ENCODE measurements at regions not wholly inside any gene's neighbourhood (a gene's known extent, or its start where the extent isn't known, plus 50 kb on each side); places are given as distances from the start of the nearest gene placed in this dataset.

DNA sequence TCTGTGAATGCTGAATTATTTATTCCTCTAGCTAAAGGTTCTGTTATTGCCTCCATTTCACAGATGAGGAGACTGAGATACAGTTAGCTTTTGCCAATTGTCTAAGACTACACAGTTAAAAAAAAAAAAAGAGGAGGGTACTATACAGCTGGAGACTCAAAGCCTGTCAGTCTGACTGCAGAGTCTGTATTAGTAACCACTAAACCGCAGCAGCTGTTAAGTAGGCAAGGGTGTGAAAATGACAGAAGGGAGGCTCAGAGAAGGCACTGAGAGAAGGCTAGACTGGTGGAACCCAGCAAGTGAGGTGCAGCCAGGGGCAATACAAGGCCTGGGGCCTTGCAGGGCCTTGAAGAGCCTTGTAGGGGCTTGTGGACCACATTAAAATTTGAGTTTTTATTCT, 181.2 kb downstream of the CSNK2A3 start (continued):
- TF ChIP-seq, protein P1, sequence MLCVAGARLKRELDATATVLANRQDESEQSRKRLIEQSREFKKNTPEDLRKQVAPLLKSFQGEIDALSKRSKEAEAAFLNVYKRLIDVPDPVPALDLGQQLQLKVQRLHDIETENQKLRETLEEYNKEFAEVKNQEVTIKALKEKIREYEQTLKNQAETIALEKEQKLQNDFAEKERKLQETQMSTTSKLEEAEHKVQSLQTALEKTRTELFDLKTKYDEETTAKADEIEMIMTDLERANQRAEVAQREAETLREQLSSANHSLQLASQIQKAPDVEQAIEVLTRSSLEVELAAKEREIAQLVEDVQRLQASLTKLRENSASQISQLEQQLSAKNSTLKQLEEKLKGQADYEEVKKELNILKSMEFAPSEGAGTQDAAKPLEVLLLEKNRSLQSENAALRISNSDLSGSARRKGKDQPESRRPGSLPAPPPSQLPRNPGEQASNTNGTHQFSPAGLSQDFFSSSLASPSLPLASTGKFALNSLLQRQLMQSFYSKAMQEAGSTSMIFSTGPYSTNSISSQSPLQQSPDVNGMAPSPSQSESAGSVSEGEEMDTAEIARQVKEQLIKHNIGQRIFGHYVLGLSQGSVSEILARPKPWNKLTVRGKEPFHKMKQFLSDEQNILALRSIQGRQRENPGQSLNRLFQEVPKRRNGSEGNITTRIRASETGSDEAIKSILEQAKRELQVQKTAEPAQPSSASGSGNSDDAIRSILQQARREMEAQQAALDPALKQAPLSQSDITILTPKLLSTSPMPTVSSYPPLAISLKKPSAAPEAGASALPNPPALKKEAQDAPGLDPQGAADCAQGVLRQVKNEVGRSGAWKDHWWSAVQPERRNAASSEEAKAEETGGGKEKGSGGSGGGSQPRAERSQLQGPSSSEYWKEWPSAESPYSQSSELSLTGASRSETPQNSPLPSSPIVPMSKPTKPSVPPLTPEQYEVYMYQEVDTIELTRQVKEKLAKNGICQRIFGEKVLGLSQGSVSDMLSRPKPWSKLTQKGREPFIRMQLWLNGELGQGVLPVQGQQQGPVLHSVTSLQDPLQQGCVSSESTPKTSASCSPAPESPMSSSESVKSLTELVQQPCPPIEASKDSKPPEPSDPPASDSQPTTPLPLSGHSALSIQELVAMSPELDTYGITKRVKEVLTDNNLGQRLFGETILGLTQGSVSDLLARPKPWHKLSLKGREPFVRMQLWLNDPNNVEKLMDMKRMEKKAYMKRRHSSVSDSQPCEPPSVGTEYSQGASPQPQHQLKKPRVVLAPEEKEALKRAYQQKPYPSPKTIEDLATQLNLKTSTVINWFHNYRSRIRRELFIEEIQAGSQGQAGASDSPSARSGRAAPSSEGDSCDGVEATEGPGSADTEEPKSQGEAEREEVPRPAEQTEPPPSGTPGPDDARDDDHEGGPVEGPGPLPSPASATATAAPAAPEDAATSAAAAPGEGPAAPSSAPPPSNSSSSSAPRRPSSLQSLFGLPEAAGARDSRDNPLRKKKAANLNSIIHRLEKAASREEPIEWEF (IDR thresholded peaks at IDR 0.05; ENCODE audit: insufficient replicate concordance, low read depth, low read length): peak; percentile 19
- TF ChIP-seq TCF7 (IDR thresholded peaks at IDR 0.05; ENCODE audit: borderline replicate concordance) (no peak), PML (IDR thresholded peaks at IDR 0.05; ENCODE audit: low read length) (no peak), CHD1 (IDR thresholded peaks at IDR 0.05; ENCODE audit: low read depth, low read length) (no peak), SIX5 (IDR thresholded peaks at IDR 0.05; ENCODE audit: low read depth, low read length, severe bottlenecking) (no peak), FOXK2 (IDR thresholded peaks at IDR 0.05) (no peak), RAD51 (IDR thresholded peaks at IDR 0.05) (0 out of 2 replicates have a peak, but pooled peaks have one; percentile 19), SP1 (IDR thresholded peaks at IDR 0.05; ENCODE audit: low read depth, low read length) (no peak), NRF1 (conservative IDR thresholded peaks at IDR 0.05; ENCODE audit: low read depth, low read length) (no peak), SUZ12 (IDR thresholded peaks at IDR 0.05; ENCODE audit: unreplicated experiment) (no peak), KAT2A (conservative IDR thresholded peaks at IDR 0.05; ENCODE audit: control insufficient read depth, low read depth, low read length) (no peak), CHD4 (IDR thresholded peaks at IDR 0.05) (no peak), SREBF2 (IDR thresholded peaks at IDR 0.05; ENCODE audit: low read length) (no peak), NFIC (IDR thresholded peaks at IDR 0.05; ENCODE audit: low read depth, low read length) (no peak; the same call in 1 of the 2 replicates), RELA (IDR thresholded peaks at IDR 0.05; ENCODE audit: borderline replicate concordance, partially characterized antibody) (no peak), NR2C1 (IDR thresholded peaks at IDR 0.05) (no peak), FOXM1 (IDR thresholded peaks at IDR 0.05; ENCODE audit: low read depth, low read length) (no peak), JUND (IDR thresholded peaks at IDR 0.05; ENCODE audit: low read depth, low read length) (no peak), MEF2B (IDR thresholded peaks at IDR 0.05; ENCODE audit: partially characterized antibody, poor library complexity, severe bottlenecking) (no peak), HDAC2 (IDR thresholded peaks at IDR 0.05) (no peak), HDAC6 (IDR thresholded peaks at IDR 0.05; ENCODE audit: unreplicated experiment) (no peak)
- TF ChIP-seq, protein P2, sequence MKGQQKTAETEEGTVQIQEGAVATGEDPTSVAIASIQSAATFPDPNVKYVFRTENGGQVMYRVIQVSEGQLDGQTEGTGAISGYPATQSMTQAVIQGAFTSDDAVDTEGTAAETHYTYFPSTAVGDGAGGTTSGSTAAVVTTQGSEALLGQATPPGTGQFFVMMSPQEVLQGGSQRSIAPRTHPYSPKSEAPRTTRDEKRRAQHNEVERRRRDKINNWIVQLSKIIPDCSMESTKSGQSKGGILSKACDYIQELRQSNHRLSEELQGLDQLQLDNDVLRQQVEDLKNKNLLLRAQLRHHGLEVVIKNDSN (IDR thresholded peaks at IDR 0.05; ENCODE audit: borderline replicate concordance, extremely low read length, insufficient read depth, low read depth, low read length): no peak
- TF ChIP-seq, protein P3, sequence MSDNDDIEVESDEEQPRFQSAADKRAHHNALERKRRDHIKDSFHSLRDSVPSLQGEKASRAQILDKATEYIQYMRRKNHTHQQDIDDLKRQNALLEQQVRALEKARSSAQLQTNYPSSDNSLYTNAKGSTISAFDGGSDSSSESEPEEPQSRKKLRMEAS (IDR thresholded peaks at IDR 0.05; ENCODE audit: low read depth, low read length): no peak
- TF ChIP-seq, protein P4, sequence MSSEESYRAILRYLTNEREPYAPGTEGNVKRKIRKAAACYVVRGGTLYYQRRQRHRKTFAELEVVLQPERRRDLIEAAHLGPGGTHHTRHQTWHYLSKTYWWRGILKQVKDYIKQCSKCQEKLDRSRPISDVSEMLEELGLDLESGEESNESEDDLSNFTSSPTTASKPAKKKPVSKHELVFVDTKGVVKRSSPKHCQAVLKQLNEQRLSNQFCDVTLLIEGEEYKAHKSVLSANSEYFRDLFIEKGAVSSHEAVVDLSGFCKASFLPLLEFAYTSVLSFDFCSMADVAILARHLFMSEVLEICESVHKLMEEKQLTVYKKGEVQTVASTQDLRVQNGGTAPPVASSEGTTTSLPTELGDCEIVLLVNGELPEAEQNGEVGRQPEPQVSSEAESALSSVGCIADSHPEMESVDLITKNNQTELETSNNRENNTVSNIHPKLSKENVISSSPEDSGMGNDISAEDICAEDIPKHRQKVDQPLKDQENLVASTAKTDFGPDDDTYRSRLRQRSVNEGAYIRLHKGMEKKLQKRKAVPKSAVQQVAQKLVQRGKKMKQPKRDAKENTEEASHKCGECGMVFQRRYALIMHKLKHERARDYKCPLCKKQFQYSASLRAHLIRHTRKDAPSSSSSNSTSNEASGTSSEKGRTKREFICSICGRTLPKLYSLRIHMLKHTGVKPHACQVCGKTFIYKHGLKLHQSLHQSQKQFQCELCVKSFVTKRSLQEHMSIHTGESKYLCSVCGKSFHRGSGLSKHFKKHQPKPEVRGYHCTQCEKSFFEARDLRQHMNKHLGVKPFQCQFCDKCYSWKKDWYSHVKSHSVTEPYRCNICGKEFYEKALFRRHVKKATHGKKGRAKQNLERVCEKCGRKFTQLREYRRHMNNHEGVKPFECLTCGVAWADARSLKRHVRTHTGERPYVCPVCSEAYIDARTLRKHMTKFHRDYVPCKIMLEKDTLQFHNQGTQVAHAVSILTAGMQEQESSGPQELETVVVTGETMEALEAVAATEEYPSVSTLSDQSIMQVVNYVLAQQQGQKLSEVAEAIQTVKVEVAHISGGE (CRISPR knock-in tag; IDR thresholded peaks at IDR 0.05): no peak
